OCI-LY3 (cell line): ENCODE measurements at regions not wholly inside any gene's neighbourhood (a gene's known extent, or its start where the extent isn't known, plus 50 kb on each side); places are given as distances from the start of the nearest gene placed in this dataset.

ENCODE experiments used
- H2AFZ ChIP-seq: fragments of 200-600, 300-600 bp; shearing (Covaris generic); 2 replicates; pipeline ENCODE4 v1.6.0; 2014; ENCODE audit warnings: antibody characterized with exemption, low read depth, low read length
- H3K27ac ChIP-seq: fragments of 200-600, 300-600 bp; sonication (generic); 2 replicates; pipeline ENCODE4 v1.5.1; 2014; ENCODE audit warnings: mild to moderate bottlenecking, low read length, moderate library complexity, mixed read lengths
- H3K27me3 ChIP-seq: fragments of 200-600, 300-600 bp; sonication (generic); 2 replicates; pipeline ENCODE4 v1.6.1; 2014; ENCODE audit warnings: low read depth, low read length, mixed read lengths
- H3K36me3 ChIP-seq: fragments of 200-600, 300-600 bp; sonication (generic); replicated peaks from 2 replicates; pipeline ENCODE3; 2014; ENCODE audit warnings: low read depth, low read length, mixed read lengths
- H3K4me1 ChIP-seq: fragments of 300-600, 200-600 bp; sonication (generic); 2 replicates; pipeline ENCODE4 v1.6.1; 2014; ENCODE audit warnings: low read length, mixed read lengths
- H3K4me2 ChIP-seq: fragments of 200-600, 300-600 bp; sonication (generic); 2 replicates; pipeline ENCODE4 v1.6.1; 2014; ENCODE audit warnings: low read length, mixed read lengths
- H3K4me3 ChIP-seq: fragments of 300-600, 200-600 bp; sonication (generic); 2 replicates; pipeline ENCODE4 v1.5.1; 2014; ENCODE audit warnings: antibody characterized with exemption, mild to moderate bottlenecking, low read length, moderate library complexity
- H3K79me2 ChIP-seq: fragments of 300-600, 200-600 bp; shearing (Covaris generic); 2 replicates; pipeline ENCODE4 v1.6.1; 2014; ENCODE audit warnings: mild to moderate bottlenecking, low read length, mixed read lengths
- H3K9ac ChIP-seq: fragments of 300-600, 200-600 bp; shearing (Covaris generic); 2 replicates; pipeline ENCODE4 v1.6.0; 2014; ENCODE audit warnings: mild to moderate bottlenecking, low read length, moderate library complexity
- H3K9me3 ChIP-seq: fragments of 200-600, 300-600 bp; shearing (Covaris generic); 2 replicates; pipeline ENCODE4 v1.6.1; 2014; ENCODE audit warnings: low read length, mixed read lengths; ENCODE audit not compliant: insufficient read depth
- H4K20me1 ChIP-seq: fragments of 200-600, 300-600 bp; sonication (generic); 2 replicates; pipeline ENCODE4 v1.6.1; 2016; ENCODE audit warnings: low read length, mixed read lengths; ENCODE audit not compliant: insufficient read depth
- EZH2phosphoT487 ChIP-seq: fragments of 200-600 bp; shearing (Covaris generic); IDR thresholded peaks from 2 replicates; pipeline ENCODE4 v1.6.1; 2018; ENCODE audit warnings: antibody characterized with exemption, mixed run types, low read depth
- TF ChIP-seq, protein P1 (sequence below): fragments of 200-600, 300-600 bp; sonication (generic); IDR thresholded peaks from 2 replicates; pipeline ENCODE4 v1.5.1; 2014; ENCODE audit warnings: antibody characterized with exemption, low read length, low read depth

GRCh38 chr21:19322360-19322759, 918.8 kb upstream of the TMPRSS15 start:
- Histone ChIP-seq H3K4me2 (peak overlapping the region; percentile 22; the same call in 1 of the 2 replicates), H3K4me1 (no peaks in the 10 kb centered on the region; the same call in 1 of the 2 replicates), H3K79me2 (no peaks in the 10 kb centered on the region), H3K9ac (no peak overlapping the region), H3K27me3 (no peaks in the 10 kb centered on the region), H2AFZ (no peak overlapping the region), H3K4me3 (no peak overlapping the region), H4K20me1 (no peaks in the 10 kb centered on the region), H3K36me3 (no peaks in the 10 kb centered on the region), H3K27ac (no peak overlapping the region), H3K9me3 (no peaks in the 10 kb centered on the region; the same call in 1 of the 2 replicates)
- no peak for TF ChIP-seq EZH2phosphoT487
- TF ChIP-seq, protein P1, sequence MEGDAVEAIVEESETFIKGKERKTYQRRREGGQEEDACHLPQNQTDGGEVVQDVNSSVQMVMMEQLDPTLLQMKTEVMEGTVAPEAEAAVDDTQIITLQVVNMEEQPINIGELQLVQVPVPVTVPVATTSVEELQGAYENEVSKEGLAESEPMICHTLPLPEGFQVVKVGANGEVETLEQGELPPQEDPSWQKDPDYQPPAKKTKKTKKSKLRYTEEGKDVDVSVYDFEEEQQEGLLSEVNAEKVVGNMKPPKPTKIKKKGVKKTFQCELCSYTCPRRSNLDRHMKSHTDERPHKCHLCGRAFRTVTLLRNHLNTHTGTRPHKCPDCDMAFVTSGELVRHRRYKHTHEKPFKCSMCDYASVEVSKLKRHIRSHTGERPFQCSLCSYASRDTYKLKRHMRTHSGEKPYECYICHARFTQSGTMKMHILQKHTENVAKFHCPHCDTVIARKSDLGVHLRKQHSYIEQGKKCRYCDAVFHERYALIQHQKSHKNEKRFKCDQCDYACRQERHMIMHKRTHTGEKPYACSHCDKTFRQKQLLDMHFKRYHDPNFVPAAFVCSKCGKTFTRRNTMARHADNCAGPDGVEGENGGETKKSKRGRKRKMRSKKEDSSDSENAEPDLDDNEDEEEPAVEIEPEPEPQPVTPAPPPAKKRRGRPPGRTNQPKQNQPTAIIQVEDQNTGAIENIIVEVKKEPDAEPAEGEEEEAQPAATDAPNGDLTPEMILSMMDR: peak; percentile 59

- H3K4me3 ChIP-seq: no peak overlapping the region
- no peaks in the 10 kb centered on the region for H3K27me3 ChIP-seq
- H2AFZ ChIP-seq: no peak overlapping the region
- no peaks in the 10 kb centered on the region for H4K20me1 ChIP-seq
- TF ChIP-seq, protein P1: no peak
- H3K27ac ChIP-seq: no peak overlapping the region
- no peaks in the 10 kb centered on the region for H3K36me3 ChIP-seq
- H3K4me2 ChIP-seq: no peak overlapping the region
- no peaks in the 10 kb centered on the region for H3K9me3 ChIP-seq
- no peaks in the 10 kb centered on the region; the same call in 1 of the 2 replicates for H3K4me1 ChIP-seq
- H3K79me2 ChIP-seq: no peaks in the 10 kb centered on the region
- H3K9ac ChIP-seq: no peak overlapping the region
These were observed 923.1 kb upstream of the TMPRSS15 start for GRCh38 chr21:19326531-19327319.

GRCh38 chr21:19328954-19329353, 925.4 kb upstream of the TMPRSS15 start:
- Histone ChIP-seq H4K20me1 (no peaks in the 10 kb centered on the region), H3K4me1 (no peaks in the 10 kb centered on the region), H3K27ac (no peak overlapping the region), H3K36me3 (no peaks in the 10 kb centered on the region), H3K27me3 (no peaks in the 10 kb centered on the region), H3K9ac (no peak overlapping the region), H3K9me3 (no peaks in the 10 kb centered on the region), H3K4me2 (no peak overlapping the region), H3K4me3 (no peak overlapping the region), H3K79me2 (no peaks in the 10 kb centered on the region), H2AFZ (no peak overlapping the region)
- TF ChIP-seq EZH2phosphoT487: no peak
- TF ChIP-seq, protein P1: no peak

DNA sequence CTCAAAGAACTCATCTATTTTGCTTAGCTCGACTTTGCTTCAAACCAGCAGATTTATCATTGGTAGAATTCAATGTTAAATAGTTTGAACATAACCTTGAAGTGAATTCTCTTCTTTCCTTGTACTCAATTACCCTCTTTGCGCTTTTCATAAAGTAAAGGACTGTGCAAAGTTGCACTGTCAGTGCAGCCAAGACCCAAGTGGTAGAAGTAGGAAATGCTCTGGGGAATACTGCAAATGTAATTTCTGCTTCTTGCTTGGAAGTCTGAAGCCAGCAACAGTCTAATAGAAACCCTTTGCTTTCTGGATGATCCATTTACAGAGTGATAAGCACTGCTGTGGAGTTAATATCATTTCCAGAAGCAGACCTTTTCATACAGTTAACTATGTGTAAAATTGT, 936.7 kb upstream of the TMPRSS15 start:
- peaks cover 10% of the 10 kb centered on the region for H3K36me3 ChIP-seq
- no peaks in the 10 kb centered on the region for H3K9me3 ChIP-seq
- no peak overlapping the region for H3K9ac ChIP-seq
- H2AFZ ChIP-seq: no peak overlapping the region
- no peak for TF ChIP-seq EZH2phosphoT487
- TF ChIP-seq, protein P1: no peak
- H3K4me3 ChIP-seq: no peak overlapping the region
- no peaks in the 10 kb centered on the region for H4K20me1 ChIP-seq
- H3K4me2 ChIP-seq: no peak overlapping the region
- H3K27me3 ChIP-seq: no peaks in the 10 kb centered on the region
- H3K27ac ChIP-seq: no peak overlapping the region
- no peaks in the 10 kb centered on the region for H3K79me2 ChIP-seq
- H3K4me1 ChIP-seq: peaks cover 16% of the 10 kb centered on the region
